GM18498 (cell line): ENCODE measurements at regions not wholly inside any gene's neighbourhood (a gene's known extent, or its start where the extent isn't known, plus 50 kb on each side); places are given as distances from the start of the nearest gene placed in this dataset.
A peak's percentile ranks its signal among the peaks of the same experiment; 100 is the strongest.
"Not testable (repeated sequence)": the region's sequence is repeated elsewhere in the genome, so short reads cannot be mapped to it uniquely, and the experiment has no call there.

ENCODE experiments used
- ATAC-seq: cut with Tn5 transposase; IDR thresholded peaks from one replicate; pipeline ENCODE4 v1.9.1; 2021; ENCODE audit warnings: mild to moderate bottlenecking, moderate library complexity; ENCODE audit not compliant: unreplicated experiment

GRCh38 chr3:102032491-102033383, 183.4 kb downstream of the NFKBIZ start:
- ATAC-seq, result no peak

- peak; percentile 23 for ATAC-seq
These were observed 185.5 kb downstream of the NFKBIZ start for GRCh38 chr3:102034639-102035451.

DNA sequence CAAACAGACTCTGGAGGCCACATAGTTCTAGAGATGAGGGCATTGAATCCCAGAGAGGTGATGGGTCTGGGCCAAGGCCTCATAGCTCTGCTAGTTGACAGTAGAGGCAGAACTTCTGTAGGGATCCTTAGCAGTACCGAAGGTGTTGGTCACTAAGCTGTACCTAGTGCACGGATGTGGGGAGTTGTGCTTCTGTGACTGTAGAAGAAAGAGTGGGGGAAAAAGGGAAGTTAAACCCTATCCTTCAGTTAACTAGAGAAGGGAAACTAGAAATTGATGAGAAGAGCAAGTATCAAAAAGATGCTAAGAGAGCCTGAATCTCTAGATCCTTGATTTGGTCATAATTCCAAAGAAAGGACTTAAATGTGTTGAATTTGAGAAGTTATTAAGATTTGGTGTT, 186.7 kb downstream of the NFKBIZ start:
- peak; percentile 54 for ATAC-seq

DNA sequence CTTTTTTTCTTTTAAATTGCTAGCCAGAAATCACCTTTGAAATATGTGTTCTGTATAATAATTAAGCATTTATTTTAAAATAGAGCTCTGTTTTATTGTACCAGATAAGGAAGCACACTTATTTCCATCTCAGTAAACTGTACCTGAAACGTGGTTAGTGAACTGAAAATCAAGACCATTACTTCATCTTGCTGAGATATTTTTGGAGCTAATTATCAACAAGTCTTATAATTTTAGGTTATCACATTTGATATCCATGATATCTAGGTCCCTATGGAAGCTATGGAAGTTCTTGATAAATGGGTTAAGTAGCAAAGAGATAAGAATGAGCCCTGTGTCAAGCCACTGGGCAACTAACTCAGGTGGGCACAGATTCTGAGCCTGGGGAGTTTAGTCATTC, 187.2 kb downstream of the NFKBIZ start:
- ATAC-seq, result no peak

DNA sequence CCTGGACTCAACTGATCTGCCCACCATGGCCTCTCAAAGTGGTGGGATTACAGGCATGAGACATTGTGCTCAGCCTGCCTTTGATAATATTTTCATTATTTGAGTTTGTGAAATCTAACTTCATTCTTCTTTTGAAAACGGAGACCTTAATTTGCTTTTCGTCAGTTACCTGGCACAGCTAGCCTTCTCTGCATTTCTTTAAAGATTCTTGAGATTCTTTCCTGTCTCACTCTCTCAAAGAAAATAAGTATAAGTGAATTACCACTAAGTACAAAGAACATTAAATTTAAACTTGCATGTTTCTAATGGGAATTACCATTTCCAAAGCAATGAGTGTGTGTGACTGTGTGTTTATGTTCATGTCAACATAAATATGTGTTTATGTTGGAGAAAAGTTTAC, 187.9 kb downstream of the NFKBIZ start:
- no peak for ATAC-seq

DNA sequence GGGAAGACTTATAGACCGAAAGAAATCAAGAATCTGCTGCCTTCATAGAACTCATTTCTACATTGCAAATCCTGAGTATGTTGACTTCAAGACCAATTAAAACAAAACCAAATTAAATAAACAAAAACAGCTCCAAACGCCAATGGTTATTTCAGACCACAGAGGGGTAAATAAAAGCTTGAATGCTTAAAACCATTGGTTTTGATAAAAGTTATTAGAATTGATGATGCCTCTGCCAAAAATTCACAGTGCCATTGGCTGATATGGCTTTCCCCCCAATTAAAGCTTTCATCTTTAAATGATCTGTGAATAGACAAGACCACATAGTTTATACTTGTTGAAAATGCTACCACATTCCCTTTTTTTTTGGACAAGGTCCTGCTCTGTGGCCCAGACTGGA, 188.5 kb downstream of the NFKBIZ start:
- no peak for ATAC-seq

DNA sequence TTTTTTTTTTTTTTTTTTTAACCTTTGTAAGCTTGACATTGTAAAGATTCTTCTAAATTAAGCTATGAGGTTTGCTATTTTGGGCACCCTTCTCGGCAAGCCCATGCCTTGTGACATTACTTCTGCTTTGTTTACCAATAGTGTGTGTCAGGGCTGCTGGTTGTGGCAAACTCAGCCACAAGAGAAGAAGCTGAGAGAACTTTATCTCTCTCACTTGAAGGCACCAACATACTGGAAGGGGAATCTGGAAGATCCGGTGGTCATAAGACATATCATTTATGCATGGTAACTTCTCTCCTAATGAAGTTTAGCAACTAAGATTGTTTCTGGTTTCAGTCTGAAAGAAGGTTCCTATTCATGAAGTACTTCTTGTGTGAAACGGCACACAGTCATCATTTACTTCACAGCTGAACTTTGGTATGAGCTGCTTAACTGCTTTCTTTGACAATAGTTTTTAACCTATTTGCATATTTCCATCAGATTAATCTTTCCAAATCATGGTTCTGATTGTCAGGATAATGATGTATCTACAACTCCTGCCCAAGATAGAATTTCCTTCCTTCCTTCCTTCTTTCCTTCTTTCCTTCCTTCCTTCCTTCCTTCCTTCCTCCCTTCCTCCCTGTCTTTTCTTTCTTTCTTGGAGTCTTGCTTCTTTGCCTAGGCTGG, 189.3 kb downstream of the NFKBIZ start:
- ATAC-seq, result peak; percentile 90

GRCh38 chr3:102040144-102040543, 190.8 kb downstream of the NFKBIZ start:
- ATAC-seq, result not testable (repeated sequence)

- ATAC-seq, result no peak
These were observed 204.2 kb downstream of the NFKBIZ start for GRCh38 chr3:102053375-102053989.

DNA sequence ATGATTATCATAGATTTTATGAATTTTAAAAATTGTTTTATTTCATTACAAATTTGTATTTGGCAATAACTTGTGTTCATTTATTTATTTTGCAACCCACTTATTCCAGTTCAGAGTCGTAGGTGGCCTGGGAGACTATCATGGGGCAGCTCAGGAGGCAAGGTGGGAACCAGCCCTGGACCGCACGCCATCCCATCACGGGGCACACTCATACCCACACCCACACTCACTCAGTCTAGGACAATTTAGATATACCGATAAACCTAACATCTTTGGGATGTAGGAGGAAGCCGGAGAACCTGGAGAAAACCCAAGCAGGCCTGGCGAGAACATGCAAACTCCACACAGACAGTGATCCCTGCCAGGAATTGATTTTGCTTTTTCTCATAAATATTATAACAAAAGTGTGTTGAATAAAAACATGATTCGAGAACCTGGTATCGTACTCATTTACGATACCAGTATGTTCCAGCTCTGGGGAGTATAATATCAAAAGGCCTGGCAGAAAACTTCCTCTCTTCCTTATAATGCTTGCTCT, 205.3 kb downstream of the NFKBIZ start:
- ATAC-seq, result no peak

- peak; percentile 87 for ATAC-seq
These were observed 208.6 kb downstream of the NFKBIZ start for GRCh38 chr3:102057781-102058421.

GRCh38 chr3:102059145-102059943, 210.0 kb downstream of the NFKBIZ start:
- peak; percentile 71 for ATAC-seq

- ATAC-seq, result no peak
These were observed 211.5 kb downstream of the NFKBIZ start for GRCh38 chr3:102060814-102061213.

- ATAC-seq, result no peak
These were observed 214.3 kb downstream of the NFKBIZ start for GRCh38 chr3:102063572-102063971.

DNA sequence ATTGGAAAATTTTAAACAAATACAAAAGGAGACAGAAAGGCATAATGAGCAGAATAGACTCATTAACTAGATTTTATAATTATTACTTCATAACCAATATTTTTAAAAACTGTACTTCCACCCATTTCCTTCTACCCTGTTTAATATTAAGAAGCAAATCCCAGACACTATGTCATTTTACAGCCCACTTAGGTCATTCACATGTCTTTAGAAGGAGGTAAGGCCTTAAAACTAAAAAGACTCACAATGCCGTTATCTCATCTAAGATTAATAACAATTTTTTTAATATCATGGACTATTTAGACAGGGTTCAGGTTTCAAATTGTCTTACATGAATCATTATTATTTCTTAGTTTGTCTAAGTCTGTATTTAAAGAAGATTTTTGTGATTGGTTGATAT, 217.2 kb downstream of the NFKBIZ start:
- no peak for ATAC-seq

- no peak for ATAC-seq
These were observed 219.0 kb downstream of the NFKBIZ start for GRCh38 chr3:102068327-102068726.

DNA sequence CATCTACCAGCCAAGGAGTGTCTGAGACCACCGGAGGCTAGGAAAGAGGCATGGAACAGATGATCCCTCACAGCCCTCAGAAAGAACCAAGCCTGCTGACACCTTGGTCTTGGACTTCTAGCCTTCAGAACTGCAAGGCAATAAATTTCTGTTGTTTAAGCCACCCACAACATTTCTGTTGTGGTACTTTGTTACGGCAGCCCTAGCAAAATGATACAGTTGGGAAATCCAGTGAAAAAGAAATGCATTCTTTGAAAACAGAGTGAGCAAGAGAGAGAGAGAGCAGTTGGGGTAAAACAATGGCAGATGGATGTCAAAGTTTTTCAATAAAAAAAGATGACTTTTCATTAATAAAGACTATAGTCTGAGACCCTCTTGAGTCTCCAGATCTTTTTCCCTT, 219.4 kb downstream of the NFKBIZ start:
- ATAC-seq, result no peak

GRCh38 chr3:102069211-102069662, 219.9 kb downstream of the NFKBIZ start:
- ATAC-seq, result no peak

DNA sequence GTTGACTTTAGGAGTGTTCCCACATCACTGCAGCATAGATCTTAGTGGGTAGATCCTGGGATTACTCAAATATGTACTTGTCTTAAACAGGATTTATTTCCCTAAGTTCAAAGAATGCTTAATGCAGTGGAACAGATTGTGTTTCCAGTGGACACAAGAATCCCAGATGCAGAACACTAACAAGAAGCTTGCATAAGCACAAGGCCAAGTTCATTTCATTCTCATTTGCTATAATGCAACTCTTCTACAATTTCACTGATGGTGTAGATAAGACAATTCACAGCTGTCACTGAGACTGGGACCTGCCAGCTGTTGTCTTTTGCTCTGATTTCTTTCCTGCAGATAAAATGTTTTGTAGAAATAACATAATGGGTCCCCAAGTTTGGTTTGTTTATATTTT, 225.6 kb downstream of the NFKBIZ start:
- no peak for ATAC-seq
